ENCODE measurements at regions not wholly inside any gene's neighbourhood (a gene's known extent, or its start where the extent isn't known, plus 50 kb on each side); places are given as distances from the start of the nearest gene placed in this dataset.

DNA sequence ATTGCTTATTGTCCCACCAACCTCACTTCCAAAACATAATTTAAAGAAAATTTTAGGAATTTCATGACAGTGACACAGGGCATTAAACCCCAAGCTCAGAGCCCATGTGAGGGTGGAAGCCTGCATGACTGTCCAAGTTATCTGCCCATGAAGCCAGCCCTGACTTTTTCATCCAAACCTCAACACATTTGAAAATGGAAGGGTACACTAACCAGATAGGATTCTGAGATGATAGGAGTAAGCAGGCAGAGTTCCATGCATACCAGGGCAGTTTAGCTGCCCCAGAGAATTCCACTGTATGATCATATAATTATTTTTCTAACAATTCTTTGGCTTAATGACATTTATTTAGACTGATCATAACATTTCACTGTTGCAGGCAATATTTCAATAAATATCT, 986.0 kb downstream of the TTLL7 start:
- no peak for DNase-seq

DNA sequence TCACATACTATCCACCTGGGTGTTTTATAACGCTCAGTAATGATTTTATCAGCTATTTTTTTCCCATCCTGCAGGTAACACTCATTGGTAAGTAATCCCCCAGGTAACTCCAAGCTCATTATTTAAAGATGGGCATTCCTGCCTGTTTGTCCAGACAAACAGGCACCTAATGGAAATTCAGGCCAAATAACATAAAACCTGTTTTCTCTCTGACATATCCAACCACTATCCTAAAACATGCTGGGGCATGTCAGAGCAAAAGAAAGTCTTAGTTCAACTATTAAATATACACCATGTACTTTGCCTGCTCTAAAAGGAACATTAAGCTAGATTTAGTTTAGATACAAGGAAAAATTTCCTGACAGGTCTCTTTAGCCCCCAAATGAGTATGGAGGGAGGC, 987.7 kb downstream of the TTLL7 start:
- DNase-seq: no peak

DNA sequence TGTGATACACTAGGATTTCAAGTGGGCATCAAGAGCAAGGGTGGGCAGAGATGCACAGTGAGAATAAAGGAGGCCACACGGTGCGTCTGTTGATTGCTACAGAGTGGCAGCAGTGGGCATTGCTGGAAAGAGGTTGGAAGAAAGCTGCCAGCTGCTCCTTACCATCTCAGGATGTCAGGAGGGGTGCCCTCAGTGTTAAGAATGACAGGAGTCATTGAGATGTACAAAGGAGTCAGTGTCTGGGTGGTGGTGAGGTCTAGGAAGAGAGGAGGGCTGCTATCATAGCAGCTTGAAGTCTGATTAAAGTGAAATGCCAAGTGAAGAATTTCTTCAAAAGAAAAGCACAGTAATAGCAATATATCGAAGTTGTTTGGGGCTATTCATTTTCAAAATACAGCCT, 992.7 kb downstream of the TTLL7 start:
- DNase-seq: no peak

DNA sequence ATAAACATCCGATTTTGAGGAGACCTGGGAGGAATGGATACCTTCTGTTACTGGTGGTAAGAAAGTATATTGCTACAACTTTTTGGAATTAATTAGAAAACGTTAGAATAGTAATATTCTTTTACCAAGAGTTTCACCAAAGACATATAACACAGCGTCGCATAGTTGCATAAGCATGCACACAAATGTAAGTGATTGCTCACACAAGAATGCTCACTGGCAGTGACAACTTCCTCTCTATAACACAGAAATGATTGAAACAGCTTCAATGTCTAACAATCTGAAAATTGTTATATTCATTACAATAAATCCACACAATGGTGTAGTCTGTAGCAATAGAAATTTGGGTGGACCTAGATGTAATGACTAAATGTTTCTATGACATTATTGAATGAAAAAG, 998.6 kb downstream of the TTLL7 start:
- DNase-seq: no peak

DNA sequence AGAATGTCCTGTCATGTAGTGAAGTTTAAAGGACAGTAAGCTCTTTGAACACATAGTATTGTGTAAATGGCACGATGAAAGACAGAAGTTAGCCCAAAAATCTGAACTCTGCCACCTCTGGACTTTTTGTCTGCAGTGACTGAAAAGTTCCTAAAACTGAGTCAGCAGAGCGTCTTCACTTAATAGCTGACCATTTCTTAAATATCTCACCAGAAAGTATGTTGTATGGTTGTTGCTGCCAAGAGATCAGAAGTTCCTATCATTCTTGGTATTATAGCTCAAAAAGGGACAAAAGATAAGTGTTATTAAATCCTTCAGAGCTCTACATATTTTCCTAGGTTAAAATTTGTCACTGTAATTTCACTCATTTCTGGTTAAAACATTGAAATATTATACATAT, 1003.0 kb downstream of the TTLL7 start:
- no peak for DNase-seq

DNA sequence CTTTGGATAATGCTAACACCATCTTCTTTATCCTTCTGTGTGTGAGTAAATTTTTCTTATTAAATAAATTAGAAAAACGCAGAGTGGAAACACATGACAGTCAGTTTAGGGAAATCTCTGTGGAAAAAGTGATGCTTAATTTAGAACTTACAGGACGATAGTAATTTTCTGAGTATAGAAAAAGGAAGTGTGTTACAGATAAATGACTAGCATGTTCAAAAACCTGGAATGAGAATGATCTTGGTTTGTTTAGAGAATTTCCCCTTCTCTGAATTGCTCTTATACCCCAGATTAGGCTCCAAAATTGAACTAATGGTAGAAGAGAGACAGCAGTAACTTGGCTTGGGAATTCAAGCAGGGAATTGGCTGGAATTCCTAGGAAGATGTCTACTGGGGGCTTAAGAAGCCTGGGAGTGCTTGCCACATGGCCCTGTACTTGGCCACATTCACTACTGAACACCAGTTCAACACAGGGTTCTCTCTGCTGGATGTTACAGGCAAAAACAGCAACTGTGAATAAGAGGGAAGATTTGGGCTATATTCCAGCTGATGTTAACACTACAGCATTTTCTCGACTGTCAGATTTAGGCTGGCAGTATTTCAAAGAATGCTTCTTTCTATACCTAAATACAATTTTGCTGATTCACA, 1004.2 kb downstream of the TTLL7 start:
- no peak for DNase-seq

DNA sequence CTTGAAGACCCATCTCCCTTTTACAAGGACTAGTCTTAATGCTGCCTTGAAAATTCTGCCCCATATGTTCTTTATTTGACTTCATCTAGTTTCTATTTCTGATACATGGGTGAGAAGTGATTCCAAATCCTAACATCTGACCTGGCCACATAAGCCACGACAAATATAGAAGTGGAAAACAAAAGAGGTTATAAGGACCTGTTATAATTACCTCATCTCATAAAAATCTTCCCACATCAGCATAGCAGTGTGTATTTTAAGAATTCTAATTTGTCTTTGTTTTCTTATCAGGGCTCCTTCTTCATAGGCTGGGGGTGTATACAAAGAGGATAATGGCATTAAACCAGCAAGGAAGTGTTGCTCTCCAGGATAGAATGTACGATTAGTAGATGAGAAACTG, 1007.4 kb downstream of the TTLL7 start:
- DNase-seq: no peak

DNA sequence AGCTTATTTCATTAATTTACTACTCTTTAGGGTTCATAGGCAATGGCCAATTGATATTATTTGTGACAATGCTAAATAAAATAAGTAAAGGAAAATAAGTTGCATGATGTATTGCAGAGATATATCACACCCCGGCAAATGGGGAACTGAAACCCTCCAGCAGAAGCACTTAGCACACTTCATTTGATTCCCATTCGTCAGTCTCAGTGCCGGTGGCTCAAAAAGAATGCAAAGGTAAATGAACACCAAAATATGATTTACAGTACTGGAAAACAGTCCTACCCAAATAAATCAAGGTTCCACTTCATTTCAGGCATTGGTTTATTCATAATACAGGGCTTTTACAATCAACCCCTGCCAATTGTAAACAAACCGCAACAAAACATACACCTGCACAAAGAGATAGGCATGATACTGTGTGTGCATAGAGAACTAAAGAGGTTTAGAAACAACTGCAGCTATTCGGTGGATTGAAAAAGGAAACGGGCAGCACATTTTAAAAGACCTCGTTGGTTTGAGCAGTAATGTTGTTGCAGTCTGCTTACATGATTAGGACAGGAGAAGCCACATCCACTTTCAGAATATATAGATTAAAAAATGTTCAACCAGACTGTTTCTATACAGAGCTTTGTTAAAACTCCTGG, 1019.2 kb downstream of the TTLL7 start:
- DNase-seq: no peak

DNA sequence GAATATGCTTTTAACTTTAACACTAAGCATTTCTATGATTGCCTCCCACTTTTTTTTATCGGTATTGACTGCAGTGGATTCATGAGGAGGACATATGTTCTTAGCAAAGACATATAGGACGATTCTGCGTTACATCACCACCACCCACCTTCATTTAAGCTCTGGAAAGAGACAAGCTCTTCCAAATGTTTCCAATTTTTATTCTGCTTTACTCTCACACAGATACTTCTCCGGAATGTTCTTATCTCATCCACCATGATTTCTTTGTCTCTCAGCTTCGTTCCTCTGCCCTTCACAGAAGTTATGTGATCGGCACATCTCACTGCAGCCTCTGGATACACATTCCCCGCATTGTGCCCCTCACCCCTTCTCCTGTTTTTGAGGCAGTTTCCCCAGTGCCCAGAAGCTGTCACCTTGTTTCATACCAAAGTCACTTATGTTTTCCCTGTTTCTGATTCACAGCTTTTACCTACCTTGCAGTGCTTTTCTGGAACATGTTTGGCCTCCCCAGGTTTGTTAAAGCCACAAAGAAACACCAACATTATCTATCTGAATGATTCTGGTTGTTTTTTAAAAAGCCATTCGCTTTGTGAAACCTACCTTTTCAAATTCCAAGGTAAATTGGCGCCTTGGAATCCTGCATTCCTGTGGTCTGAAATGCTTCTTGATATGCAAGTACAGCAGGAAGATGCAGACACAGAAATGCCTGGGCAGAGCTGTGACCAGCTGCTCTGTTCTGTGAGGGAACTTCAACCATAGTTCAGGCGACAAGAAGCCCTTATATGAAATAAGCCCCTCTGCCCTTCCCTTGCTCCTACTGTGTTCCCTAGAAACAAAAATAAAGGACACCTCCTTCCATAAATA, 1020.2 kb downstream of the TTLL7 start:
- no peak for DNase-seq

DNA sequence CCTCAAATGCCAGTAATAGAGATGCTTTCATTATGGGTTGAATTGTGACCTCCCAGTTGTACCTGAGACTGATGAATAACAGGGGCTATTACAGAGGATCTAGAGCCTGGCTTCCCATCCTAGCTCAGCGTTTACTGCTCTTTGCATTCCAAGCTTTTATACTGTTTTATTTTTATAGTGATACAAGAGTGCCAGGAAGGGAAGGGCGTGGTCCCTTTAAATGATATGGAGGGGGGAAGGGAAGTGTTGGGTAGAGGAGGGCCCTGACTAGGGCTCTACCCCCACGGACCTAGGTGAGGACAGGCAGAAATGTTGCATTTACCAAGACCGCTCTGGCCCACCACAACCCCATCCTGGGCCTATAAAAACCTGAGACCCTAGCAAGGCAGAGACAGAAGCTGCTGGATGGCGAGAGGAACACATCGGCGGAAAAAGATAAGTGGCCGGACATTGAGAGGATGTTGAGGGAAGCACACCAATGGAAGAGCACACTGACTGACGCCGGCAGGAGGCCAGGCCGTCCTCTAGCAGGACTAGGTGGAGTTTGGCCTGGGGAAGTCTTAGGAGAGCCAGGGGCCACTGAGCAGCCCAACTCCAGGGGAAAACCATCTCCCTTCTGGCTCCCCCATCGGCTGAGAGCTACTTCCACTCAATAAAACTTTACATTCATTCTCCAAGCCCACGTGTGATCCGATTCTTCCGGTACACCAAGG, 1025.9 kb downstream of the TTLL7 start:
- DNase-seq: no peak

DNA sequence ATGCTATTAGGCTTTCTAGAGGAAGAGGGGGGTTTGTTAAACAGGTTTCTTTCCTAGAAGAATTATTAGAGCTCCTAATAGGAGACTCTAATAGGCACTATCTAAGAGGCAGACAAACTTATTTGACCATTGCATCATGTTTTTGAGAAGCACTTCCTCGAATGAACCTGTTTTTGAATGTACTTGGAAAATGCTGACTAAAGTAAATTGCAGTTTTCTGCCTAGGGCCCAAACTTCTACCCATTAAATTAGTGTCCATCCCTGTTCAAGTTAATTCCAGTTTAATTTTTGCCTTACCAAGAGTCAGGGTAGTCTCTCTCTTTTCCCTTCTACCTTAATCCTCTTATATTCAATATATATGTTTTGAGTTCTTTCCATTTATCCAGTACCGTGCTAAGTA, 1029.6 kb downstream of the TTLL7 start:
- no peak for DNase-seq

DNA sequence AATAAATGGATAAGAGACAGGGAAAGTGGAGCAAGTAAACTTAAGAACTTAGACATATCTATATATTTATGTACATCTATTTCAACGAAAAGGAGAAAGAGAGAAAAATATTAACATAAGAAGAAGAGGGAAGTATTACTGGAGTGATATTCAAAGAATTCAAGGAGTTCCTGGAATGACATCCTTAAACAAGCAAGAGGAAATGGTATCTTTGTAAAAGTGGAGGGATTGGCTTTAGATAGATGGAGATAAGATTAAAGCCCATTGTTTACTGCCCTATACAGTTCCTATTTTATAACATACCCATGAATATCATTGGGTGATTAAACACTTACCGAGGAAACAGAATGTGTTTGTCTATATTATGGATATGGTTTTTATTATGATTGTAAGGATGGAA, 1036.3 kb downstream of the TTLL7 start:
- DNase-seq: no peak

DNA sequence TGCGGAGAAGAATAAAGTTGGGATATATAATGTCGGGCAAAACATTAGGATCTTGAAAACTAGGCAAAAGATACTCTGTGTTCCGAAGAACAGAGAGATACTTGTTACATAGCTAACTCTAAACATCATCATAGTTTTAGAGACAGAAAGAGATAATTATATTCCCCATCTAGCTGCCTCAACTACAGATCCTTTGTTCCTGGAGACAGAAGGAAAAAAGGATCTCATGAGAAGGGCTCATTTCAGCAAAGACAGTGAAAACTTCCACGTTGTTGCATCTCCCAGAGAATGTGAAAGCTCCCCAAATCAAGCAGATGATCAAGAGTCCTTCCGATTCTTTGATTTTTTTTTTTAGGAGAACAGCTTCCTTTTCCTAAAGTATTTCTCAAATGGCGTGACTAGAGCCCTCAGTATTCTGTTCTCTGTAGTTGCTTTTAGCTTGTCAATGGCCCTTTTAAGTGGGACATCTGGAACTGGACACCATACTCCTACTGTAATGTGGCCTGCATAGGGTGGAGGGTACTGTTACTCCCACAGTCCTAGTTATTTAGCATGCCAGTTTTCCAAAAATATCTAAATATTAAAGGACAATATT, 1048.2 kb downstream of the TTLL7 start:
- no peak for DNase-seq

DNA sequence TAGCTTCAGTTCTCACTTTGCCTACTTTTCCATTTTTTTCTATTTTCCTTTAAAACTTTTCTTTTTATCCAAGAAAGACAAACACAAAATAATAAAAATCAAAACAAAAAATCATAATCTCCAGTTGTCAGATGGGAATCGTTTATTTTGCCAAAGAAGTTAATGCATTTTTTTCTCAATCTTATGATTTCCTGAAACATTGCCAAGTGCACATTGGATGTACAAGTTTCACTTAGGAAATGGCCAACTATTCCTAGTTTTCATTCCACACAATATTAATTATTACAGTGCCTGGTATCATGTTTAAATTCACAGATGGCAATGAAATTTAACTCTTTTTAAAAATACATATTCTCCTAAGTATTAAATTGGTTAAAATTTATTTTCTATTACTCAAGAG, 1050.5 kb downstream of the TTLL7 start:
- no peak for DNase-seq

DNA sequence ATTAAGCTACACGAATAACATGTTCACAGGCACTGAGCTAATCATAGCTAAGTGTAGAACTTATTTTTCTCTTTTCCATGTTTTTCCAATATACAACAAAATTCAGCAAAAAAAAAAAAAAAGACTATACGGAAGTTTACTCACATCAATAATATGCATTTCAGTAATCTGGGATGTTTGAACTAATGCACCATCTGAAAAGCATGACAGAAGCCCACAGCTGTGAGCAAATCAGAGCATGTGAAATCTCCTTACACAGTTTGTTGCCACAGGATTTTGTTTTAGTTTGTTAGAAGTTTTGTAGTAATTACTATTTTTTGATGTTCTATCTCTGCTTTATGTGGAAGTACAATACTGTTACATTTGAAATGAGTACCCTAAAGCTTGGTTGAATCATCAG, 1051.7 kb downstream of the TTLL7 start:
- no peak for DNase-seq

DNA sequence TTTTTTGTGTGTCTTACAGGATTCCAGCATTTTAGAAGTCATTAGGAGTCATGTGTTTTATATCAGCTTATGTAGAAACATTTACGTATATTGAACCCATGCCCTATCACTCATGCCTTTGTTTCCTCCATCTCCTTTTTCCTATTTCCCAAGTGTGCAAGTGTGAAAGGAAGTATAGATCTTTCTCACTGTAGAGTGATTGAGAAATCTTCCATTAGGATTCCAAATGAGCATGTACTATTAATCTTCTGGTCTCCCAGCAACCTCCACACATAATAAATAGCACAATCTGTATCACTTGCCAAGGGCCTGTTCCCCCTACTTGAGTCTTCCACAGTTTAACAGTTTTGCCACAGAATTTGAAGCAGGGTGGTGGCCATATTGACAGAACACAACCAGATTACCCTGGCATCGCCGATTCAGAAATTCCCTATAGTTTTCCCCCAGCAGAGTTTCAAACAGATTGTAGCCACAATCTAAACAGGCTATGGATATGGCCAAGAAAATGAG, 1052.8 kb downstream of the TTLL7 start:
- DNase-seq: no peak

DNA sequence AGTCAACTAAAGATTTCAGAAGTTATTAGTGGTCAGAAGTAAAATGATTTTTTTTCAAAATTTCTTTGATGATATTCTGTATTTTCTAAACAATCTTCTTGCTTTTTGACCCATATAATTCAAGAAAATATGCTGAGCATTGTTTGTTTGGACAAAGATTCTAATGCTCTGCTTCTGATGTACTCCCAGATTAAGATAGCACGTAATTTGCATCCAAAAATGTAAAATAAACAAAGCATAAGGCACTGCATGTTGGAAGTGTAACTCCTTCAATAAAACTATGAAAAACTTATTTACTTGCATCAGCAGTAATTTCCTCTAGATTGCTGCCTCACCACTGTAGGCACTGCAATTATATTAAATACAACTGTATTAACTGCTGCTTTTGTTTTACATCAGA, 1054.1 kb downstream of the TTLL7 start:
- DNase-seq: no peak

DNA sequence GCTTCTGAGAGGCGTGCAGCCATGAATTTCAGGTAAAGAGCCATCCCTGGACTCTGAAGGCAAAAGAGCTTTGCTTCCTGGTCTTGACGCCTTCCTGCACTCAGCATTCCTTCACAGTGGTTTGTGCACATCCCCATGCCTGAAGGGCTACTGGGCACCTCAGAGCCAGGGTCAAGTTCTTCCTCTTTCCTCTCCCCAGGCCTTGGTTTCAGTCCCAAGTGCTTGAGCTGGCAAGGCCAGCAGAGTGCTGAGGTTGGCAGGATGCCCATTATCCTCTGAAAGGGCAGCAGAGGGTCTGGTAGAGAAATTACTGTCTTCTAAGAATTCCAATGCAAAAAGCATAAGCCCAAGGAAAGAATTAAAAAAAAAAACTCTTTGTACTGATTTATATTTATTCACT, 1064.9 kb downstream of the TTLL7 start:
- DNase-seq: no peak

DNA sequence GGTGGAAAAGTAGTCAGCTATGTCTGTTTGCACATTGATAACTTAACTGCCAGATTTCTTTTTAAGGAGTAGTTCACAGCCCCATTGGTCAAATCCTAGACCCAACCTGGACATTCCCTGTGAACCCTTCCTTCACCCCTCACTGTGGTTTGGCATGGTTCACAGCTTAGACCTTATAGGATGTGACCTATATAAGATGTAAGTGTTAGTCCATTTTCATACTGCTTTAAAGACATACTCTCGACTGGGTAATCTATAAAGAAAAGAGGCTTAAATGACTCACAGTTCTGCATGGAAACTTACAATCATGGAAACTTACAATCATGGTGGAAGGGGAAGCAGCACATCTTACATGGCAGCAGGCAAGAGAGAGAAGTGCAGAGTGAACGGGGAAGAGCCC, 1066.2 kb downstream of the TTLL7 start:
- no peak for DNase-seq

DNA sequence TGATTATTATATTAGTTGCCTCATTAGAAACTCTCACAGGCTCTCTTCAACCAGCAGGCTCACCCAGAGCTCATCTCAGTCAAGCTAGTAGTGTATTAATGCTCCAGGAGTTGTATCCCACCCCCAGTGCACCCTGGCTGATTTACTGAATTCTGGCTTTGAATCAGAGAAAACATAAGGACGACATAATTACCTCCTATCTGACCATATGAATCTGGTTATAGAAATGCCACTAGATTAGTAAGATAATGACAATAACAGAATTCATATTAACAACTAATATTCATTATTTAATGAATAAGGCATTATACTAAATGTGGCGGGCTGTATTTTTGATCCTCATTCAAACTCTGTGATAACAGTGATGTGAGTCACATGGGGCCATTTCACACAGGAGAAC, 1066.7 kb downstream of the TTLL7 start:
- no peak for DNase-seq

DNA sequence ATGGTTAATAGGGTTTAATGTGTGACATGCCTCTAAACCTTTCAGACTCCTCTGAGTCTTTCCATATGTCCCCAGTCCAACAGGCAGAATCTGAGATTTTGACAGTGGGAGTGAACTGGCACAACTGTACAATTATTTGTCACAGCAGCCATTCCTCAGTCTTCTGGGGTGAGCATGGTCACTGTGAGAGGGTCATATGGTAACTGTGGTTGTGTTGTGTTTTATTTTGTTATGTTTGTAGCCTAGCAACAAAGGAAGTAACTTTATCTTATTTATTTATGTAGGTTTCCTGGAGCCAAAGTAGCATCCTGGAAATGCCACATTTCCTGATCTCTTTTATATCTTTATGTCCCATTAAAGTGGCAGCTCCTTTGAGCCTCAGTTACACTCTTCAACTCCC, 1067.9 kb downstream of the TTLL7 start:
- DNase-seq: no peak

DNA sequence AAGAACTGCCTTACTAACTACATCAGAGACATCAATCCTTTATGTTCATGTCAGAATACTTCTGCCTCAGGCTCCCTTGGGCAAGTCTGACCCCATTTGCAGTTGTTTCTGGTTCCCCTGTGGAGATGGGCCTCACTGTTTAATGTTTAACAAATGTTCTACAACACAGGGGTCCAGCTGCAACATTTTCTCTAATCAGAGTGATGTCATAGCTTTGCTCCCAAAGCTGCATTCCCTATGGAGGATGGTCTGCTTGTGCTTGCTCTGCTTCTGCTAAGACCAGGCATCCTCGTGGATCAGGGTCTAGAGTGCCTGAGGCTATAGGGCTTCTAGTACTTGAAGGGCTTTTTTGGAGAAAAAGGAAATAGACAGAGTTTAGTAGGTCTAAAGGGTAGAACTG, 1071.2 kb downstream of the TTLL7 start:
- no peak for DNase-seq

DNA sequence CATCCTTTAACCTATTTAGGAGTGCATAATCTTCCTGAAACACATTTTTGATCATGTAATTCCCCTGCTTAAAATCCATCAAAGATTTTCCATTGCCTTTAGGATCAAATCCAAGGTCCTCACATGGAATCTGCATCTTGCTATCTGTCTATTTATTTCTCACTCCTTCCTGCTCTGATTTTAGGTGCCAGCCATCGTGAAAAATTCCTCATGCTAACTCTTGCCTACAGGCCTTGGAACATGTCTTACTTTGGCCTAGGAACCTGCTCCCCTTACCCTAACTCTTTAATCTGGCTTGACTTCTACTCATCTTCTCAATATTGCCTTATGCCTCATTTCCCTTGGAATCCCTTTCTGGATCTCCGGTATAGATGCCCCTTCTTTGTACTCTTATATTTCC, 1074.3 kb downstream of the TTLL7 start:
- DNase-seq: no peak
